ENCODE measurements at regions not wholly inside any gene's neighbourhood (a gene's known extent, or its start where the extent isn't known, plus 50 kb on each side); places are given as distances from the start of the nearest gene placed in this dataset.

DNA sequence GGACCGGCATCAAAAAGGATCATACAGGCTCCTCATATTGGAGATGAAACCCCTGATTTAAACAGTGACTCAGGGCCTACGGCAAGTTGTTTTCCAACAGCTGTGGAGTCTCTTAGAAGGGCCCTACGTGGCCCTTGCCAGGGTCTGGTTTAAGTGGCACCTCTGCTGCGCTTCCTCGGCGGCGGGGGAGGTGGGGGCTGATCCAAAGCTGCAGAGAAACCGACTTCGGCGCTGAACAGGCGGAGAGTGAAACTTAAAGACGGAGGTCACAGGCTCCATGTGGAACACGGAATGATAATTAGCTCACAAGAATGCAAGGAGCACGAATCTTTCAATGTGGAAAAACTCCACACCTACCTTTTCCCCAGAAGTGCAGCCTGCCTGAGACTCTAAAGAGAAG is 477.9 kb downstream of the TCERG1L start:
- Histone ChIP-seq H3K9me3 (ENCODE audit: low read length) (no peaks in the 10 kb centered on the region), H3K27me3 (ENCODE audit: insufficient read depth, low read length) (no peaks in the 10 kb centered on the region), H3K4me1 (ENCODE audit: insufficient read depth, low read length, severe bottlenecking) (no peaks in the 10 kb centered on the region), H3F3A (ENCODE audit: insufficient read depth, low read length) (no peaks in the 10 kb centered on the region), H3K79me2 (ENCODE audit: insufficient read depth, low read length) (no peaks in the 10 kb centered on the region), H3K4me2 (ENCODE audit: low read length) (no peak overlapping the region), H3K4me3 (ENCODE audit: low read depth, low read length, poor library complexity, severe bottlenecking) (no peak overlapping the region), H4K20me1 (ENCODE audit: insufficient read depth, low read length) (no peaks in the 10 kb centered on the region), H3K9me2 (ENCODE audit: low read depth, low read length) (no peaks in the 10 kb centered on the region), H2AFZ (ENCODE audit: low read length) (no peak overlapping the region), H3K27ac (ENCODE audit: low read depth, low read length, poor library complexity, severe bottlenecking) (no peak overlapping the region), H3K9ac (ENCODE audit: low read length) (no peak overlapping the region), H3K36me3 (ENCODE audit: insufficient read depth, low read length) (no peaks in the 10 kb centered on the region)
- TF ChIP-seq, protein P1, sequence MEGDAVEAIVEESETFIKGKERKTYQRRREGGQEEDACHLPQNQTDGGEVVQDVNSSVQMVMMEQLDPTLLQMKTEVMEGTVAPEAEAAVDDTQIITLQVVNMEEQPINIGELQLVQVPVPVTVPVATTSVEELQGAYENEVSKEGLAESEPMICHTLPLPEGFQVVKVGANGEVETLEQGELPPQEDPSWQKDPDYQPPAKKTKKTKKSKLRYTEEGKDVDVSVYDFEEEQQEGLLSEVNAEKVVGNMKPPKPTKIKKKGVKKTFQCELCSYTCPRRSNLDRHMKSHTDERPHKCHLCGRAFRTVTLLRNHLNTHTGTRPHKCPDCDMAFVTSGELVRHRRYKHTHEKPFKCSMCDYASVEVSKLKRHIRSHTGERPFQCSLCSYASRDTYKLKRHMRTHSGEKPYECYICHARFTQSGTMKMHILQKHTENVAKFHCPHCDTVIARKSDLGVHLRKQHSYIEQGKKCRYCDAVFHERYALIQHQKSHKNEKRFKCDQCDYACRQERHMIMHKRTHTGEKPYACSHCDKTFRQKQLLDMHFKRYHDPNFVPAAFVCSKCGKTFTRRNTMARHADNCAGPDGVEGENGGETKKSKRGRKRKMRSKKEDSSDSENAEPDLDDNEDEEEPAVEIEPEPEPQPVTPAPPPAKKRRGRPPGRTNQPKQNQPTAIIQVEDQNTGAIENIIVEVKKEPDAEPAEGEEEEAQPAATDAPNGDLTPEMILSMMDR (IDR thresholded peaks at IDR 0.05; ENCODE audit: low read length) = no peak
- TF ChIP-seq EZH2 (IDR thresholded peaks at IDR 0.05; ENCODE audit: borderline replicate concordance, low read length) = no peak

DNA sequence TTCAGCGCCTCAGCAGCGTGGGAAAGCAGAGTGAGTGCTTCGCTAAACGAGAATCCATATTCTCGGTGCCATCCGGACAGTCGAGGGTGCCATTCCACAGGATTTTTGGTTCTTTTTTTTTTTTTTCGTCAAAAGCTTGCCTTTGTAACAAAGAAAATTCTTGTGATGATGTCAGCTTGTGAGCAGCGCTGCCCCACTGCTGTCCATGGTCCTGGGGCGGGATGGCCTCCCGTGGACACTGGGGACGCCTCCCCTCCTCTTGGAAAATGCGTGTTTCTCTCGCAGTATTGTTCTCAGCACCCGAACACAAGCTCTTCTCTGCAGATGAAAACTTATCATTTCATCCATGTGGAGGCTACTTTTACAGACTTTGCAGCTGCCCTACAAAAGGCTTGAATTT is 477.4 kb downstream of the TCERG1L start:
- Histone ChIP-seq H3K27me3 (ENCODE audit: insufficient read depth, low read length) (no peaks in the 10 kb centered on the region), H2AFZ (ENCODE audit: low read length) (no peak overlapping the region), H3F3A (ENCODE audit: insufficient read depth, low read length) (no peaks in the 10 kb centered on the region), H3K9me2 (ENCODE audit: low read depth, low read length) (no peaks in the 10 kb centered on the region), H3K36me3 (ENCODE audit: insufficient read depth, low read length) (no peaks in the 10 kb centered on the region), H3K9me3 (ENCODE audit: low read length) (no peaks in the 10 kb centered on the region), H3K27ac (ENCODE audit: low read depth, low read length, poor library complexity, severe bottlenecking) (no peak overlapping the region), H3K9ac (ENCODE audit: low read length) (no peak overlapping the region), H3K4me3 (ENCODE audit: low read depth, low read length, poor library complexity, severe bottlenecking) (no peak overlapping the region), H4K20me1 (ENCODE audit: insufficient read depth, low read length) (no peaks in the 10 kb centered on the region), H3K4me2 (ENCODE audit: low read length) (no peak overlapping the region), H3K79me2 (ENCODE audit: insufficient read depth, low read length) (no peaks in the 10 kb centered on the region), H3K4me1 (ENCODE audit: insufficient read depth, low read length, severe bottlenecking) (no peaks in the 10 kb centered on the region)
- no peak for TF ChIP-seq EZH2 (IDR thresholded peaks at IDR 0.05; ENCODE audit: borderline replicate concordance, low read length)
- TF ChIP-seq, protein P1 (IDR thresholded peaks at IDR 0.05; ENCODE audit: low read length) = no peak

- no peaks in the 10 kb centered on the region for H3K9me2 ChIP-seq (ENCODE audit: low read depth, low read length)
- no peak for TF ChIP-seq EZH2 (IDR thresholded peaks at IDR 0.05; ENCODE audit: borderline replicate concordance, low read length)
- TF ChIP-seq, protein P1 (IDR thresholded peaks at IDR 0.05; ENCODE audit: low read length) = no peak
- H3K79me2 ChIP-seq (ENCODE audit: insufficient read depth, low read length) = no peaks in the 10 kb centered on the region
- no peaks in the 10 kb centered on the region for H3K9me3 ChIP-seq (ENCODE audit: low read length)
- no peaks in the 10 kb centered on the region for H3K36me3 ChIP-seq (ENCODE audit: insufficient read depth, low read length)
- H3F3A ChIP-seq (ENCODE audit: insufficient read depth, low read length) = no peaks in the 10 kb centered on the region
- no peak overlapping the region for H3K4me2 ChIP-seq (ENCODE audit: low read length)
- no peak overlapping the region for H3K9ac ChIP-seq (ENCODE audit: low read length)
- H3K27me3 ChIP-seq (ENCODE audit: insufficient read depth, low read length) = no peaks in the 10 kb centered on the region
- no peaks in the 10 kb centered on the region for H4K20me1 ChIP-seq (ENCODE audit: insufficient read depth, low read length)
- no peaks in the 10 kb centered on the region for H3K4me1 ChIP-seq (ENCODE audit: insufficient read depth, low read length, severe bottlenecking)
- H3K27ac ChIP-seq (ENCODE audit: low read depth, low read length, poor library complexity, severe bottlenecking) = no peak overlapping the region
- H2AFZ ChIP-seq (ENCODE audit: low read length) = no peak overlapping the region
- H3K4me3 ChIP-seq (ENCODE audit: low read depth, low read length, poor library complexity, severe bottlenecking) = no peak overlapping the region
These were observed 476.9 kb downstream of the TCERG1L start for GRCh38 chr10:130834573-130834972.
